Omental fat pad (tissue), 3 donors: ENCODE measurements at regions not wholly inside any gene's neighbourhood (a gene's known extent, or its start where the extent isn't known, plus 50 kb on each side); places are given as distances from the start of the nearest gene placed in this dataset.
"Not testable (repeated sequence)": the region's sequence is repeated elsewhere in the genome, so short reads cannot be mapped to it uniquely, and the experiment has no call there.

ENCODE experiments used
- ATAC-seq: fragments of 150-250 bp; one replicate; pipeline ENCODE4 v1.9.1; 2016; ENCODE audit warnings: mild to moderate bottlenecking, moderate library complexity; ENCODE audit not compliant: low FRiP score
- DNase-seq: peaks from one replicate; pipeline ENCODE4 v3.0.0-alpha.2; 2019; ENCODE audit warnings: low spot score
- TF ChIP-seq, protein P1 (sequence below), 3 donors: fragments of 450-650 bp; IDR thresholded peaks; one replicate each; pipeline ENCODE4 v1.5.1; 2016 to 2017; ENCODE audit warnings: antibody characterized with exemption in 3 of 3, mild to moderate bottlenecking in 3 of 3, moderate library complexity in 2 of 3

DNA sequence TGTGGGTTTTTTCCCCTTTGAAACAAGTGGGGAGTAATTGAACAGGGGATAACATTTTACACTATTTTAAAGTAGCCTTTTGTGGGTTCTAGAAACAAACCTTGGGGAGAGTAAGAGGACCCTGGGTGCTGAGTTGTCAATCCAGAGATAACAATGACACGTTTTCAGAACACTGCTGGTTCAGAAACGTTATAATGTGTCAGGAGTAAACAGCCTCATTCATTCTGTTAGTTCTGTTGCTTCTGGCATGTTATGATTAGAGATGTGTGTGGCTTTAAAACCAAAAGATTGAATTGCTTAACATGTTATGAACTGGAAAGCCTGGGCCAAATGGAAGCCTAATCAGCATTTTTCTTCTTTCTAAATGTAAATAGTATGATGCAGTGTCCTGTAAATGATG lies 680.5 kb upstream of the NOVA1 start:
- ATAC-seq = no peak
- no peak for DNase-seq
- TF ChIP-seq, protein P1, sequence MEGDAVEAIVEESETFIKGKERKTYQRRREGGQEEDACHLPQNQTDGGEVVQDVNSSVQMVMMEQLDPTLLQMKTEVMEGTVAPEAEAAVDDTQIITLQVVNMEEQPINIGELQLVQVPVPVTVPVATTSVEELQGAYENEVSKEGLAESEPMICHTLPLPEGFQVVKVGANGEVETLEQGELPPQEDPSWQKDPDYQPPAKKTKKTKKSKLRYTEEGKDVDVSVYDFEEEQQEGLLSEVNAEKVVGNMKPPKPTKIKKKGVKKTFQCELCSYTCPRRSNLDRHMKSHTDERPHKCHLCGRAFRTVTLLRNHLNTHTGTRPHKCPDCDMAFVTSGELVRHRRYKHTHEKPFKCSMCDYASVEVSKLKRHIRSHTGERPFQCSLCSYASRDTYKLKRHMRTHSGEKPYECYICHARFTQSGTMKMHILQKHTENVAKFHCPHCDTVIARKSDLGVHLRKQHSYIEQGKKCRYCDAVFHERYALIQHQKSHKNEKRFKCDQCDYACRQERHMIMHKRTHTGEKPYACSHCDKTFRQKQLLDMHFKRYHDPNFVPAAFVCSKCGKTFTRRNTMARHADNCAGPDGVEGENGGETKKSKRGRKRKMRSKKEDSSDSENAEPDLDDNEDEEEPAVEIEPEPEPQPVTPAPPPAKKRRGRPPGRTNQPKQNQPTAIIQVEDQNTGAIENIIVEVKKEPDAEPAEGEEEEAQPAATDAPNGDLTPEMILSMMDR (IDR thresholded peaks at IDR 0.05) = no peak

- TF ChIP-seq, protein P1 (IDR thresholded peaks at IDR 0.05) = no peak
- no peak for DNase-seq
- ATAC-seq = no peak
These were observed 707.7 kb upstream of the NOVA1 start for GRCh38 chr14:27305441-27305945.

DNA sequence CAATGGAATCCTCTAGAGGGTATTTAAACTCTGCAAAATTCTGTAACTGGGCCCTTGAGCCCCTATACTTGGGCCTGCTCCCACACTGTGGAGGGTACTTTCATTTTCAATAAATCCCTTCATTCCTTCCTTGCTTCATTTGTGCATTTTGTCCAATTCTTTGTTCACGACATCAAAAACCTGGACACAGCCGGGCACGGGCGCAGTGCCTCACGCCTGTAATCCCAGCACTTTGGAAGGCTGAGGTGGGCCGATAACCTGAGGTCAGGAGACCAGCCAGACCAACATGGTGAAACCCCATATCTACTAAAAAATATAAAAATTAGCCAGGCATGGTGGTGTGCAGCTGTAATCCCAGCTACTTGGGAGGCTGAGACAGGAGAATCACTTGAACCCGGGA lies 714.9 kb upstream of the NOVA1 start:
- not testable (repeated sequence) for ATAC-seq, DNase-seq

- ATAC-seq (no peak), DNase-seq (no peak)
- TF ChIP-seq, protein P1 (IDR thresholded peaks at IDR 0.05) = no peak
These were observed 716.4 kb upstream of the NOVA1 start for GRCh38 chr14:27314231-27314630.

DNA sequence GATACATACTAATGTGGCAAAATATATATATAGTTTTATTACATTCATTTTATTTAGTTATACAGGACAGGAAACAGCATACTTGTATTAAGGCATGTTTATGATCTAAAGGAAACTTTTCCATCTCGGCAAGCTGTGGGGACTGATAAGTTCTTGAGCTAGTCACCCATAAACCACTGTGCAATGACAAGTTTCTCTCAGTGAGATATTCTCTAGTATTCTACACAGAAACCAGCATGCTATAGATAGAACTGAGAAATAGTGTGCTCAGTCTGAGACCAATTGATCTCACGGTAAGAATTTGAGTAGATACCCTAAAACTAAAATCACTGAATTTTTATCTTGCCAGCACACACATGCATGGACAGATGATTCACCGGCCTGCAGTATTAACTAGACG lies 717.6 kb upstream of the NOVA1 start:
- DNase-seq (no peak), ATAC-seq (no peak)
- TF ChIP-seq, protein P1 (IDR thresholded peaks at IDR 0.05) = no peak

DNA sequence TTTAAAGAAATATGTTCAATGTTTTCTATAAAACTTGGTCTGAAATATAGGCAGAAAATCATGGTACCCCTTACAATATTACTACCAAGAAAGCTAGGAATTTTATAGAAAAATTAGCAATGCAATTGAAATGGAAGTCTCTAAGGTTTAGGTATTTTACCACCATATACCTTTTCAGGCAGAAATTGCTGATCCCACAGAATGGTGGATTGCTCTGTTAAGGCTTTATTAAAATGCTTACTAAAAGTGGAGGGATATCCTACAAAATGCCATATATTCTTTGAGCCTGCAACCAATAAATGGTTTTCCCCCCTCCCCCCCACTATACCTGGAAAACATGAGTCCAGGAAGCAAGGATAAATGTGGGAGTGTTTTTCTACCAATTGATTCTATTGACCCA lies 718.1 kb upstream of the NOVA1 start:
- TF ChIP-seq, protein P1 (IDR thresholded peaks at IDR 0.05) = no peak
- DNase-seq (no peak), ATAC-seq (no peak)

DNA sequence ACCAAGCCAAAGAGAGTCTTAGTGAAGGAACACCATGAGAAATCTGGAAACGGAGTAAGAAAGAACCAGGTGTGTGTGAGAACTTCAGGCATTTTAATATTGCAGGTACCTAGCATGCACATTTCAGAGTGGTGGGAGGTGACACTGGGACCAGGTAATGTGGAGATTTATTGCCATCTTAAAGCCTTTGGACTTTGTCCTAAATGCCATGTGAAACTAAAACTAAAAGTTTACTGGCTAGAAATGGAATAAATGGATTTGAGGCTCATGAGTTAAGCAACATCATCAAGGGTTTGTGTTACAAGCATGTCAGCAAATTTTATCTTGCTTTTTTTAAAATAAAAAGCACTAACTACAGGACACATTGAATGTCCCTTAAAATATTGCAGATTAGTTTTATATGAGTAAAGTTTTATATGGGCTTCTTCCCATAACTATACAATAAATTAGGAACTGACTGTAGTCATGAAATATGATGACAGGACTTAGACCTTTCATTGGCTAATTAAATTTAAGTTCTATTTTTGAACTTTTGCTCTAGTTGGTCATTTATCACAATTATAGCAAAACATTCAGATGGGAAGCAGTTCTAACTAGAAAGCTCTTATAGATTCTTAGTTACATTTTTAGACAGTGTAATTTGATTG lies 721.1 kb upstream of the NOVA1 start:
- DNase-seq (no peak), ATAC-seq (no peak)
- TF ChIP-seq, protein P1 (IDR thresholded peaks at IDR 0.05) = no peak
